NCI-H146 (cell line): ENCODE measurements at regions not wholly inside any gene's neighbourhood (a gene's known extent, or its start where the extent isn't known, plus 50 kb on each side); places are given as distances from the start of the nearest gene placed in this dataset.
"Not testable (repeated sequence)": the region's sequence is repeated elsewhere in the genome, so short reads cannot be mapped to it uniquely, and the experiment has no call there.

Experiments
- DNase-seq: peaks from one replicate; lab custom pipeline; 2025; lab: John Stamatoyannopoulos, UW

DNA sequence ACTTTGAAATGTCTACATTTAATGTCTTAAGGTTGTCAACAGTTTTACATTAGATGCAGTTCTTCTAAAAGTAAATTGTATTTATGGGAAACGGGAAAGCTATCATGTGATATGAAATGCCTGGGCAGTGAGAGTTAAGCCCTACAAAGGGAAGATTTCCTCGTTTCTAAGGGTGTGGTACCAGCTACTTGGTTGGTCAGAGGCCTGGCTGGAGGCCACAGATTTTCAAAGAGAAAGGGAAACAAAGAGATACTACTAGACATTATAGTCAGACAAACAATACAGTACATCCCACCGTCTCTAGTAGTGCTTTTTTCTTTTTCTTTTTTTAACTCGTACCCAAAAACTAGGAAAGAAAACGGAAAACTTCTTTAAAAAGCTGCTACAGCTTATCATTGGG lies 467.8 kb downstream of the PCDH7 start:
- no peak for DNase-seq

DNA sequence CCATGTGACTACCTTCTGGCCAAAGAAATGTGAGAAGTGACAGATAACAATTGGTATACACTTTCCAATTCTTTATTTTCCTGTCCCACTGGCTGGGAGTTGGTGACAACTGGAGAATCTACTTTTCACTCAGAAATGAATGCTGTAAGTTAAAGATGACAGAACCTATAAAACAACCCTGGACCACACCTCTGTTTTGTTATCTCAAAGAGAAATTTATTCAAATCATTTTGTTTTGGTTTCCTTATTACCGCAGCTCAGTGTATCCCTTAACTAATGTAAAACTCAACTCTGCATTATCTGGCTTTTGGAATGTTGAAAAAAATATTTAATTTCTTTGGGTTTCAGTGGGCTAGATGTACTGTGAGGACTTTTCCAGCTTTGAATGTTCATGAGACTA lies 469.8 kb downstream of the PCDH7 start:
- no peak for DNase-seq

DNA sequence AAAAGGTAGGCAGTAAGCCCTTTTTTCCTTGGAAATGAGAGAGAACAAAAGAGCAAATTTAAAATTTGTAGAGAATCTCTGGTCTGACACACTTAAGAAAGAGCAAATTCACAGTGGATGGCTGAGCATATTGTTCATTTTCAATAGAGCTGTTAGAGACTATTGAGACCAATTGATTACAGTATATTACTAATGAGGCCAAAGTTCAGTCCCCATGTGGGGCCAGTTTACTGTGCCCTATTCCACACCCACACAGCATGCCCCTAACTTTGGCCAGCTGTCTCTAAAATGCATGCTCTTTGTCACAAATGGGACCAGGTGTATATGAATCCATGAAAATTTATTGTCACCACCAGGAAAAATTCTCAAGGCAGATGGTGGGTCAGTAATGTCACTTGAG lies 470.5 kb downstream of the PCDH7 start:
- DNase-seq: peak; percentile 87

DNA sequence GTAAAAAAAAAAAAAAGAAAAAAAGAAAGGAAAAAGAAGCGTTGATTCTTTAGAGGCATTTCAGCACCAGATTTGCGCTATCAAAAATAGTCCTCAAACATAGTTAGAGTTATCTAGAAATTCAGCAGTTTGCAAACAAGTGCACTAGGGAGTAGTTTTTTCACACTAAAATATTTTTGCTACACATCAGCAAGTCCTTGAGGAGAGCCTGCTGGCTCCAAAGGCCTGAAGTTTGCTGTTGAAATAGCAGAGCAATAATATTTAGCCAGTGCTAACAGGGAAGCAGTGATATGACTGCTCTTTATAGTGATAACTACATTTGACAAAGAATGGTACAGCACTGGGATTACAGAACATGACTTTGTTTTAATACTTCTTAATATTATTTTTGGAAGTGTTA lies 472.2 kb downstream of the PCDH7 start:
- no peak for DNase-seq

DNA sequence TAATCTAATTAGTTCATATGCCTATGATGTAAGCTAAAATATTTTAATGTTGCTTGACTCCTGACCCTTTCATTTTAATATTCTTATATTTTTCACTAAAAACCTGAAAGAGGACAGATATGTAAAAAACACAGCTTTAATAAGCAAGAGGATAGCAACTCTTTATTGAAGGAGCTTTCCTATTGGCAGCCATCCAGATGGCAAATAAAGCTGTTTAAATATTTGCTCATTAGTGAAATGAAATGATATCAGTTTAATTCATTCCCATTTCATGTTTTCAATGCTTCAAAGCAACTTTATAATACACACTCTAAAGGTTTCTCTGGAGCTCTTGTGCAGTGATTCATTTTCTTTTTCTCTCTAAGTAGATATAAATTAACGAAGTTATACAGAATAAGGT lies 473.4 kb downstream of the PCDH7 start:
- DNase-seq: peak; percentile 88

DNA sequence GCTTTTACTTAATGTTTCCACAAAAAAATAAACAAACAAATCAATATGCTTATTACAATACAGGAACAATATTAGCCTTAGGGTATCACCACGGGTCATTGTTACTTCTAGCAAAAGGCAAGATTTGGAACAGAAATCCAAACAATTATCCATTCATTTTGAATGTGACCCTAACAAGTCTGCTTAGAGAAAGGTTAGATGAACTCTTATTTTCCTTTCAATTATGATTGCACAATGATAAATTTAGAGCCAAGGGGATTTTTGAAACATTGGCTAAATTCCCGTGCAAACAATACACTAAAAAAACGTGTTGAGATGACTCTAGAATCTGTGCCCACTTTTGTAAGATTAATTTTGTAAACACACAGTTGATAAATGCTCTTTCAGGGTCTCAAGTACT lies 474.7 kb downstream of the PCDH7 start:
- DNase-seq: peak; percentile 90

DNA sequence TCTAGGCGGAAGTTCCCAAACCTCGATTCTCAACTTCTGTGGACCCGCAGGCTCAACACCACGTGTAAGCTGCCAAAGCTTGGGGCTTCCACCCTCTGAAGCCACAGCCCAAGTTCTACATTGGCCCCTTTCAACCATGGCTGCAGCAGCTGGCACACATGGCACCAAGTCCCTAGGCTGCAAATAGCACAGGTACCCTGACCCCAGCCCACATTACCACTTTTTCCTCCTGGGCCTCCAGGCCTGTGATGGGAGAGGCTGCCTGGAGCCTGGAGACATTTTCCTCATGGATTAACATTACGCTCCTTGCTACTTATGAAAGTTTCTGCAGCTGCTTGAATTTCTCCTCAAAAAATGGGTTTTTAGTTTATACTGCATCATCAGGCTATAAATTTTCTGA lies 479.5 kb downstream of the PCDH7 start:
- no peak for DNase-seq

DNA sequence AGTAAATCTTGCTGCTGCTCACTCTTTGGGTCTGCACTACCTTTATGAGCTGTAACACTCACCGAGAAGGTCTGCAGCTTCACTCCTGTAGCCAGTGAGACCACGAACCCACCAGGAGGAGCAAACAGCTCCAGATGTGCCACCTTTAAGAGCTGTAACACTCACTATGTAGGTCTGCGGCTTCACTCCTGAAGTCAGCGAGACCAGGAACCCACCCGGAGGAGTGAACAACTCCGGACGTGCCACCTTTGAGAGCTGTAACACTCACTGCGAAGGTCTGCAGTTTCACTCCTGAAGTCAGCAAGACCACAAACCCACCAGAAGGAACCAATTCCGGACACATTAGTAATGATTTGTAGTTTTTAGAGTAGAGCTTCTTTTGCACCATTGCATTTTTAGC lies 481.9 kb downstream of the PCDH7 start:
- DNase-seq: not testable (repeated sequence)

DNA sequence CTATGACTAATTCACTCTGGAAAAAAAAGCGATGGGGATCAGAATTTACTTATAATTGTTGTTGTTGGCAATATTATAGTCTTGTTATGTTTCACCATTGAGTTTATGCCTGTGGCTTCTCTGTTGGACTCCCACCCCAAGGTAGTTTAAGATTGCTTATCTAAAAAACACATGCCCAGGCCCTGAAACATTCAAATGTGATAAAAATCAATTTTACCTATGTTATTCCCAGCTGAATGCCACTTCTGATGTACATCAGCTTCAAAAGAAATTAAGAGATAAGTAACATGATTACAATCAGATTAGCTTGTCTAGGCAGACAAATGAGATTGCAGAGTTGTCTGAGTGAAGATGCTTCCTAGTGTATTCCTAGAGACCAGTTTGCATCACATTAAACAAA lies 484.7 kb downstream of the PCDH7 start:
- DNase-seq: no peak

DNA sequence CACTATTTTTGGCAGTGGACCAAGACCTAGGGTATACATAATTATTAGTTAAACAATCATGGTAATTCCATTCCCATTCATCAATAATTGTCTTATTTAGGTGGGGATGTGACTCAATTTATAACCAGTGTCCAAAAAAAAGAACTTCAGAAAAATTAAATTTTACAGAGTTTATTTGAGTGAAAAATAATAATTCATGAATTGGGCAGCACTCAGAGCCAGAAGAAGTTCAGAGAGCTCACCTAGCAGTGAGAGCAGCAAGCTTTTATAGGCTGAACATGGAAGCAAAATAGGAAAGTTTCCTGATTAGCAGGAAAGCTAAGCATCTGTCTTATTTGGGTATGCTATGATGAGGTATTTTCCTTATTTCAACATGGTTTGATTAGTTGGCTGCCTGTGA lies 500.8 kb downstream of the PCDH7 start:
- DNase-seq: no peak

DNA sequence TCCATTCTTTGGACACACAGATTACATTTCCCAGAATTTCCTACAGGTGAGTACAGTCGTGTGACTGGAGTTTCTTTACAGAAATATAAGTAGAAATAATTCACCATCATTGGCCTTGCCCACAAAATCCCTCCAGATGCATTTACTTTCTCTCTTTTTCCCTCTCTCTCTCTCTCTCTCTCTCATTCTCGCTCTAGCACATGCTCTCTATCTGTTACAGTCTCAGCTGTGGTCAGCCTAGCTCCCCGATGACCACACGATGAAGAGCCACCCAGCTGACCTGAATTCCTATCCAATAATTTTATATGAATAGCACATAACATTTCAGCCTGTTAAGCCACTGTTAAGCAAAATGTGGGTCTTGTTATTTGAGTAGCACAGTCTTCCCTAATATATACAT lies 507.9 kb downstream of the PCDH7 start:
- no peak for DNase-seq

DNA sequence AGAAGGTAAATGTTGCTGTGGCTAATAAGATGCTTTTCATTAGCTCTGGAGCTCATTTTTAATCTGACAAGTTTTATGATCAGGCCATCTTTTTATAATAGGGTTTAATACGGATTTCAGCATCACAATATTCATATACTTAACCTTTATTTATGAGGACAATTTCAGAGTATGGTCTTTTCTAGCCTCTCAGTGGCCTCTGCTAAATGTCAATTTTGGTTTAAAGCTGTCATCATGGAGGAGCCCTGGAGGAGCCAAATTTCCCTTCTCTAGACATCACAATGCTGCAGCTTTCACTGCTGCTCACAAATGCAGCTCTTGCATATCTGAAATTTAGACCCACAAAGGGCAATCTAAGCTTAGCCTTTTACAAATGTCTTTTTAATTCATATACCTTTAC lies 510.4 kb downstream of the PCDH7 start:
- no peak for DNase-seq

DNA sequence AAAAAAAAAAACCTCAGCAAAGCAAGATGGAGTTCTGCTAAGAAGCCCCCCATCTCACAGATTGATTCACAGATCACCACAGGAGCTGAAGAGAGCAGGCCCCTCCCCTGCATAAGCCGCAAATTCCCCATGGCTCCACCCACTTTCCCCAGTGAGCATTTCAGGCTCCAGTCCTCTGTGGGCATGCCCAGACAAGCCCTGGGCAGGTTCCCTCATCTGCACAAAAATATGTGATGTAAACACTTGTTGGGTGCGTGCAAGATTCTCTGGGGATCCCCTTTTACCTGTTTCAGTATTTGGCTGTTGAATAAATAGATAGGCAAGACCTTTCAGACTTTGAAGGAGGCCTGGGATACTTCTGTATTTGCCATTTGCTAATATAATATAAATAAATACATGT lies 514.3 kb downstream of the PCDH7 start:
- no peak for DNase-seq

DNA sequence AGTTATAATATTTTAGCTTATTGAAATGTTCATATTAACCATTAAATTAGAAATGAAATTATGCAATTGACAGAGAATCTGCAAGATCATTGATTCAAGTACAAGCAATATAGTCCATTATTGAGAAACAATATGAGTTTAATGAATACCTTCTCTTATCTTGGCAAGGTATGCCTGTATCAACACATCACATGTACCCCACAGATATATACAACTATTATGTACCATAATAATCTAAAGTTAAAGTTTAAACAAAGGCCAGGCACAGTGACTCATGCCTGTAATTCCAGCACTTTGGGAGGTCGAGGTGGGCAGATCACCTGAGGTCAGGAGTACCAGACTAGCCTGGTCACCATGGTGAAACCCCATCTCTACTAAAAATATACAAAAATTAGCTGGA lies 514.7 kb downstream of the PCDH7 start:
- no peak for DNase-seq

DNA sequence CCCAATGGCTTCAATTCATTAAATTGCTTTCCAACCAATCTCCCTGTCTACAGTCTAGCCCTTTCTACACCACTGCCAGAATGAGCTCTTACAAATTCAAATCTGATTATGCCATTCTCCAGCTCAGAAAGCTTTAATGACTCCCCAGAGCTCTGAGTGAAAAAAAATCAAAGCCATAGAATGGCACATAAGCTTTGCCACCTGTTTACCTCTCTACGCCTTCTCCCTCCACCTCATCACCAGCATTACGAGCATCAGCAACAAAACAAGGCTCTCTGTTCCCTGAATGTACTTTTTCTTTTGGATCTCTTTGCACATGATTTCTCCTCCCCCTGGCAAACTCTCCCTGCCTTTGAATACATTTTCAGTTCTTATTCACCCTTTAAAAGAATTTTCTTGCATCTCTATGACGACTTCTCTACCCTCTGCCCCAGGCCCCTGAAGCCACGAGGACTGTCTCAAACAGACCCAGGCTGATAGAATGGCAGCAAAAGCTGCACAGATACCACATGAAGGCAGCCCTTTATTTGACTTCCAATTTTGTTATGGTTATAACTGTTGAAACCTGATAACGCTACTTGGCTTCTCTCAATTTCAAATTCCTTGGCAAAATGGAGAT lies 516.0 kb downstream of the PCDH7 start:
- DNase-seq: no peak

DNA sequence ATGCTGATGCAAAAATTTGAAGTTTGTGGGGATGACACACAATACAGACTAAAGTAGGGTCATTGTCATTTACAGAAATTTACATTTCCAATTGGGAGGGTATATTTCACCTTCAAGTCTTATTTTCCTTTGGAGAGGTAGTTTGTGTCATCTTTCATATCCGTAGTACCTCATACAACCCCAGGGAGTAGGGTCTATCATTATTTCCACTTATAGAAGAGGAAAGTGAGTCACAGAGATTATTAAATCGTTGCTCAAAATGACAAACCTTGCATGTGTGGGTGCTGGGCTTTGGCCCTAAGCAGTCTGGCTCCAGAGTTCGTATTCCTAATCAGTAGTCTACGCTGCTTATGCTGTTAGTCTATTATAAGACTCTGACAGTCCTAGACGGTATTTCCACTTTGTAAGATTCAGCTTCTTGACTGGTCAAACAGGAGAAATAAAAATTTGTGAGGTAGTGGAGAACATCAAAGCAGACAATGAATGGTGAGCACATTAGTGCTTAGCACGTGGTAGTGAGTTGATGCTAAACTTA lies 516.5 kb downstream of the PCDH7 start:
- no peak for DNase-seq

DNA sequence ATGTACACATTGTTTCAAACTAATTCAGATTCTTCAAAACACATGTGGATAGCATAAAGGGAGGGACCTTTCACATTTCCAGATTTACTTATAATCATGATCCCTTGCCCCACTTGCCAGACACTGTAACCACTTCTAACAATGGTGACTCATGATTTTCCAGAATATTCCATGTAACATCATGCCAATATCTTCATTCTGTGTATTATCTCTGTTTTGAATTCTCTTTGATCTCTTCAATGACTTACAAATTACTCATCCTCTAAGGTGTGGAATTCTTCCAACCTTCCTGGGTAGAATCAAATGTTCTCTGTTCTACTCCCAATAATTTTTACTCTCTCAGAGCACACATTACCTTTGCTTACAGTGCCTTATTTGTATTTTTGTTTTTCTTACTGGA lies 517.1 kb downstream of the PCDH7 start:
- no peak for DNase-seq

DNA sequence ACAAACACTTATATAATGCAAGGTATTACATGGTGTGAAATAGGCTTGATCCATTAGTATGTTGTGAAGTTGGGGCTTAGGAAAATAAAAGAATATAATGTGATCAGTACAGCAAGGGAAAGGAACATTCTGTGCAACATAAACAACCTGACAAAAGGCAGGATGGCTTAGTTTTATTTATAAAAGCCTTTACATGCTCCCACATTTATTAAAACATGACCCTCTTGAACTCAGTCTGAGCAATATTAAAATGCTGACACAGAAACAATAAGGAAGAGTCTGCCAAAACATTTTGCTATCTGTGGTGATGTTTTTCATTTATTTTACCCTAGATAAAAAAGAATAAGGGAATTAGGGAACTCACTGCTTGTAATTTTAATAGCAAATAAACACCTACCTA lies 519.7 kb downstream of the PCDH7 start:
- DNase-seq: no peak

DNA sequence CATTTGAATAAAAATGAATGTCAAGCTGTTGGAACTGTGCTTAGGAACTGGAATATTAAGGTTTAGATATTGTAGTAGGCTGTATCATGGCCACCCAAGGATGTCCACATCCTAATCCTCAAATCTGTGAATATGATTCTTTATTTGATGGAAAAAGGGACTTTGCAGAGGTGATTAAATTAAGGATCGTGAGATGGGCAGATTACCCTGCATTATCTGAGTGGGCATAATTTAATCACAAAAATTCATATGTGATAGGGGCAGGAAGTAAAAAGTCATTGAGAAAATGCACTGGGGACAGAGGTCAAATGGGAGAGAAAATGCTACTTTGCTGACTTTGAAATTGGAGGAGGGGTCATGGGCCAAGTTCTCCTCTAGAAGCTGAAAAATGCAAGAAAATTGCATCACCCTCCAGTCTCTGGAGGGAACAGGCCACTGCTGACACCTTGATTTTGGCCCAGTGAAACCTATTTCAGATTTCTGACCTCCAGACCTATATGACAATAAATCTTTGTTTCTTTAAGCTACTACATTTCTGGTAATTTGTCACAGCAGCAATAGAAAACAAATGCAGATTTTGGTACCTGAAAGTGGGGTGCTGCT lies 521.4 kb downstream of the PCDH7 start:
- no peak for DNase-seq

DNA sequence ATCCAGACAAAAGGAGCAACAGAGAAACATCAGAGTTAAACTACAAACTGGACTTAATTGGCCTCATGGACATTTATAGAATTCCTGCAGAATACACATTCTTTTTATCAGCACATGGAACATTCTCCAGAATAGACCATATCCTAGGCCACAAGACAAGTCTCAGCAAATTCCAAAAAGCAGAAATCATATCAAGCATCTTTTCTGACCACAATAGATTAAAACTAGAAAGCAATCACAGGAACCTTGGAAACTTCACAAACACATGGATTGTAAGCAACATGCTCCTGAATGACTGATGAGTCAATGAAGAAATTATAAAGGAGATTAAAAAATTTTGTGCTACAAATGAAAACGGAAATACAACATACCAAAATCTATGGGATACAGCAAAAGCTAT lies 526.7 kb downstream of the PCDH7 start:
- DNase-seq: no peak

DNA sequence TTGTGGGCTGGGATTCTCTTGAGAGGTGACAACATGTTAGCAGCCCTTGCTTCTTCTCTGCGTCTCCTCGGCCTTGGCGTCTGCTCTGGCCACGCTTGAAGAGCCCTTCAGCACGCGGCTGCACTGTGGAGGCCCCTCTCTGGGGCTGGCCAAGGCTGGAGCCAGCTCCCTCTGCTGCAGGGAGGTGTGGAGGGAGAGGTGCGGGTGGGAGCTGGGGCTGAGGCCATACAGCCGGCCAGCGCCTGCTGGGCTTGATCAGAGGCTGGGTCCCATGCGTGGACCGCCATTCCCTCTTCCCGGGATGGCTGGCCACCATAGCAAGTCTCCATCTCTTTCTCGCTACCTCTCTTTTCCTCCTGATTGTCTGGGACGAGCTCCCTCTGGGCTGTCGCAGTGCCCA lies 539.0 kb downstream of the PCDH7 start:
- DNase-seq: no peak

DNA sequence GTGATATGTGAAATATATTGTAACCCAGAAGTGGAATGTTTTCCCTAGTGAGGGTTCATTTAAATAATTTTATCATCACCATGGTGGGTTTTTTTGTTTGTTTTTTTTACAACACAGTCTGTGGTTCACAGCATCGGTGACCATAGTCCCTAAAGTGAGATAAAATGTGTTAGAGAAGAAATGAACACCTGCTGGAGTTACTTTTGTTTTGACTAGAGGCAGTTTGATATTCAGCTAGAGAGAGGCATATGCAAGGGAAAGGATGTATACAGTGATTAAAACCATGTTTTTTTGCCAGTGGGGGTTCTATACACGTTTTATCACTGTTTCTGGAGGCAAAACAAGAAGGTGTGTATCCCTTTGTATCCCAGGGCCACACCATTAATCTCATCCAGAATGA lies 541.5 kb downstream of the PCDH7 start:
- DNase-seq: peak; percentile 90

DNA sequence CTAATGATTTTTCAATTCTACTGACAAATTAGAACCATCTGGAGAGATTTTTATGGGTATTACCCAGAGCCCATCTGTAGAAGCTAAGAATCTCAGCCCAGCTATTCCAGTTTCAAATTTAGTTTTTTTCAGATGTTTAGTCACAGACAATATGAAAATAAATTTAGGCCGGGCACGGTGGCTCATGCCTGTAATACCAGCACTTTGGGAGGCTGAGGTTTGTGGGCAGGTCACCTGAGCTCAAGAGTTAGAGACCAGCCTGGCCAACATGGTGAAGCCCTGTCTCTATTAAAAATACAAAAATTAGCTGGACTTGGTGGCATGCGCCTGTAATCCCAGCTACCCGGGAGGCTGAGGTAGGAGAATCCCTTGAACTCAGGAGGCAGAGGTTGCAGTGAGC lies 545.9 kb downstream of the PCDH7 start:
- not testable (repeated sequence) for DNase-seq
